OCI-M2 (cell line): ENCODE measurements at regions not wholly inside any gene's neighbourhood (a gene's known extent, or its start where the extent isn't known, plus 50 kb on each side); places are given as distances from the start of the nearest gene placed in this dataset.
"Not testable (repeated sequence)": the region's sequence is repeated elsewhere in the genome, so short reads cannot be mapped to it uniquely, and the experiment has no call there.

Experiments used
- DNase-seq: peaks from one replicate; lab custom pipeline; 2025; ENCODE audit not compliant: unreplicated experiment; lab: John Stamatoyannopoulos, UW

DNA sequence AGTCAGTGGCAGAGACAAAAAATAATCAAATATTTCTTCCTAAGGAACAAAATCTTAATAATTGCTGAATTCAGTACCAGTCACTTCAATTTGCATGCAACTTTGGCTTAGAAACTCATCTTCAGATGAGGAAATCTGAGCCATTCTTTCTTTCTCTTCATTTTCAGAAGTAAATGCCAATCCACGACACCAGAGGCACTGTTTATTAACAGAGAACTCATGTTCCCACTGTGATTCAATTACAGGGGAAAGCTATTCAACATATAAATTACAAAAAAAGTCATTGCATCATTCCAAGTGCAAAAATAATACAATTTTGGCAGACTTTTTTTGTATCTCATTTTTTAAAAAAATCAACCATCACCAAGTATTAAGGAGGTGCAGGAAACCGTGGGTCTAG, 816.1 kb upstream of the TMEM132C start:
- DNase-seq: no peak

DNA sequence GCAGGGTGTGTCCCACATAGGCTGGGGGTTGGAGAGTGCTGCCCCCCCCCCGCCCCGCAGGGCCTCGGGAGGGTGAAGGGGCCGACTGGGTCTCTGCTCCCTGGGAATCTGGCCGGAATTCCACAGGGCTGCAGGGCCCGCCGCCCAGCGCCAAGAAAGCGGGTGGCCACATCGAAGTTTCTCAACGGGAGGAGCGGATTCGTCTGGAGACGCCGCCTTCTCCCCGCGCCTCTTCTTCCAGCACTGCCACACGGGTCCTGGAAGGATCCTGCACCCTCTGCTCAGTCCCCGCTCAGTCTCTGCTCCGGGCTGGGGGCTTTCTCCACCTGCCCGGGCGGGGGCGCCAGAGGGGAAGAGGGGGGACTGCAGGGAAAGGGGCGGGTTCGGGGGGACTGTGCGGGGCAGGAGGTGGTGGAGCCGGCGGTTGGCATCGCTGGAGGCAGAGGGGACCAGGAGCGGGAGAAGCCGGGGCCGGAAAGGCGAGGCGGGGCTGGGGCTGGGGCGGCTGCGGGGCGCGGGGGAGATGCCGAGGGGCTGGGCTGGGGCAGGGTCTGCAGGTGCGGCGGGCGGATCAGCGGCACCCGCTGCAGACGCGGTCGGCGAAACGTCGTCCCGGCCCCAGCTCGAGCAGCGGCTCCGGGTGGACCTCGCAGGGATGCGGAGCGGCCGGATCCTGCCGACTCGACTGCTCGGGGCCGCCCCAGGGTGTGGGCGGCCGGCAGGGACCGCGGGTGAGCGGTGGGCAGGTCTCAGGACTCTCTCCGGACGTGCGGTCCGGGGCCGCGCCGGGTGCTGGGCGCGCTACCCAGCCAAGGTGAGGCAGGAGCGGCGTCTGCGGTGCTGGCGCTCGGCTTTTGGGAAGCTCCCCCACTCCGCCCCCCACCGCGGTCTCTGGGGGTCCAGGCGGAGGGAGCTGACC, 811.4 kb upstream of the TMEM132C start:
- no peak for DNase-seq

DNA sequence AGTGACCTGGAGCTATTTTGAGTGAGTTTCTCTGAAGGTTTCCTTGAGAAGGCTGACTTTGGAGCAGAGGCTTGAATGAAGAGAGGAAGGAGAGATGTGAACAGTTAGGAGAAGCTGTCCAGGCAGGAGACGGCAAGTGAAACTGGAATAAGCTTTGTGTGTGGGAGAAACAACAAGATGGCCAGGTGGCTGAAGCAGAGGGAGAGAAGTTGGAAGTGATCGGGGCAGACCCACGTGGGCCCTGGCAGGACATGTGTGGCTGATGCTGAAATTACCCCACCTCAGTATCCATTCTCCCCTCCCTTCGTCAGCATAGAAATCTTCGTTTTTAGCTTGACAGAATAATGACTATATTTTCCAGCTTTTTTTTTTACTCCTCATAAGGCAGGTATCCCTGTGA, 809.2 kb upstream of the TMEM132C start:
- no peak for DNase-seq

DNA sequence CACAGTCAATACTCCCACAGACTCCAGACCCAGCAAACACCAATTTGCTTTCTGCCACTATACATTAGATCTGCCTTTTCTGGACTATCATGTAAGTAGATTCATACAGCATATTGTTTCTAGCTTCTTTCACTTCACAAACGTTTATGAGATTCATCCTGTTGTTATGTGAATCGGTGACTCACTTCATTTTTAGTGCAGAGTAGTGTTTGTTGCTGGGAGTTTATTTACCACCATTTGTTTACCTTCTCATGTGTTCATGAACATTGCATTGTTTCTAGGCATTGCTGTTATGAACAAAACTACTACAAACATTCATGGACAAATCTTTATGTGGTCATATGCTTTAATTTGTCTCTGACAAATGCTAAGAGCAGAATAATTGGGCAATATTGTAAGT, 807.8 kb upstream of the TMEM132C start:
- DNase-seq: no peak

DNA sequence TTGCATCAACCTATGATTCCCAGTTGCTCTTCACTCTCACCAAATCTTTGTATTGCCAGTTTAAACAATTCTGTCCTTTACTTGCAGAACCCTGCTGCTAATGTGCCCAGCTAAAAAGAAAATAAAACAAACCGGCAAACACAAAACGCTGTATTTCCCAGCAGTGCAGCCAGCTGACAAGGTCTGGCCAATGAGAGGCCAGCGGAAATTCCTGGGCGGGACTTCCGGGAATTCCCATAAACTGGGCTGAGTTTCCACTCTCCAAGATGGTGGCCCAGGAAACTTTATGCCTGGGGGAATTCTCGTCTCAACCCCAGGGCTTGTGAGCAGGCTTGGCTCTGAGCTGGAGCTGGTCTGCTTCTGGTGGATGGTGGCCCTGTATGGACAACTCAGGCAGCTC, 807.3 kb upstream of the TMEM132C start:
- no peak for DNase-seq

DNA sequence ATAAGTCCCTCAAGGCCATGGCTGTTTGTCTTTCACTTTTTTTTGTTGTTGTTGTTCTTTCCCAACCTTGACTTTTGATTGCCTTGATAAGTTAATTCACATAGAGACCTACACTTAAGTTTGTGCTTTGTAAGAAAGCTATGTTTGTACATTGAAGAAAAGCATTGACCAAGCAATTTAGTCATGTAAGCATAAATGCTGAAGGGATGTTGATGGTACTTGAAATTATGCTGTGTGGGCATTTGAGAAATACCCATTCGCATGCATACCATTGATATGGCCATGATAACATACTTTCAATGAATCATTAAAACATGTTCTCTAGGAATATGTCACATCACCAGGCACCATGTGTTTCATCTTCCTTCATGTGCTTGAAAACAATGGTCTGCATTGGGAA, 803.7 kb upstream of the TMEM132C start:
- no peak for DNase-seq

DNA sequence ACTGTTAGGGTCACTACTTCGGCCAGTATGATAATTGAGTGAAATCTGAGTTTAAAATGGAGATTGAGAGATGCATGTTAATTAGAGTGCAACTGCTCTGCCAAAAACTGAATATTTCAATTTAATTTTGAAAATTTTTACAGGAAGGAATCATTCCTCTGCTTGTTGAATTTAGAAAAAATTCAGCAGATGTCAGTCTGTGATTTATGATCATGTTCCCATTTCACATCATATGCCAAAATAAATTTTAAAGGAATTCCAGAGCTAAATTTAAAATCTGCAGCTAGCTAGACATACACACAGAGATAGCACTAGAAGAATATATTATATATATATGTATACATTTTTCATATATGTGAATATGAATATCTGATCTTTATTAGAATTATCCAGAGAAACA, 797.6 kb upstream of the TMEM132C start:
- DNase-seq: no peak

DNA sequence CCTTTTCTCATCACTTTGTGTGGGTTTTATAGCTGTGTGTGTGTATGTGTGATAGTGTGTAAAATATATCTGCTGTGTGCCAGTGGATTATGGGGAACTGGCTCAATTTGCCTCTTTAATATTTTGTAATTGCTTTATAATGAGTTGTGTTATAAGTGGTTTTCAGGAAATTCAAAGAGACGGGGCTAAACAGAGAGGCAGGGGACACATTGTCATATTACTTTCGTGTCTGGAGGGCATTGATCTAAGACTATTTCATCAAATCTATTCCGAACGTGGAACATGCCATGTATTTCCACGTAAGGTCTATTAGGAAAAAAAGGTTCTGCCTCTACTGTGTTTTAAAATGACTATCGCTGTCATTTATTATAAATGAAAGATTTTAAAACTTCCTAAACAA, 793.2 kb upstream of the TMEM132C start:
- DNase-seq: no peak

DNA sequence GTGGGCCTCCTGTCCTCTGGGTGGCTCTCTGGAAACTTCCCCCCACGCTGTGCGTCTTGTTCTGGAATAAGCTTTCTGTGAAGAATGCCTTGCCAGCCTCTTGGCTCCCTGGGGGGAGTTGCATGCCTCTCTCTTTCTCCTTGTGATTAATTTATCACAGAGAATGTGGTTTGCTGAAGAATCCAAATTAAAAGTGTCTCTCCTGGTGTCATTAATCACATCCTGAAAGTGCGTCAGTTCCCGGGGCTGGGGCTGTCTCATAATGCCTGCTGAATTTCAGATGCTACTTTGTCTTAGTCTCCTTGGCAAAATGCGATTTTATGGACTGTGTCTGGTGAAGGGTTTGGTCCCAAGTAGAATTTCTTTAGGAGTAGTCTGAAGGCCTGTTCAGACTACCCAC, 787.7 kb upstream of the TMEM132C start:
- no peak for DNase-seq

DNA sequence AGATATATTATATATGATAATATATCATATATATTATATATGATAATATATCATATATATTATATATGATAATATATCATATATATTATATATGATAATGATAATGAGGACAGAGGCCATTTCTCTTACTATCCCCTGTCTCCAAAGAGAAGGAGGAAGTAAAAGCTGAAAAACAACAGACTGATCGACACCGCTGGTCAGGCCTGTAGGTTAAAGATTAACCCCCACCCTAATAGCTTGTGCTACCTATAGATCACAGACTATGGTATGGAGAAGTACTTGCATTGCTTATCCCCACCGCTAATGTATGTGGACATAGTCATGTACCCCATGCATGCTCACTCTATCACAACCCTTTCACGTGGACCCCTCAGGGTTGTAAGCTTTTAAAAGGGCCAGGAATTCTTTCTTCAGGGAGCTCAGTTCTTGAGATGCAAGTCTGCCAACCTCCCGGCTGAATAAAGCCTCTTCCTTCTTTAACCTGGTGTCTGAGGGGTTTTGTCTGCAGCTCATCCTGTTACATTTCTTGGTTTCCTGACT, 786.1 kb upstream of the TMEM132C start:
- no peak for DNase-seq

DNA sequence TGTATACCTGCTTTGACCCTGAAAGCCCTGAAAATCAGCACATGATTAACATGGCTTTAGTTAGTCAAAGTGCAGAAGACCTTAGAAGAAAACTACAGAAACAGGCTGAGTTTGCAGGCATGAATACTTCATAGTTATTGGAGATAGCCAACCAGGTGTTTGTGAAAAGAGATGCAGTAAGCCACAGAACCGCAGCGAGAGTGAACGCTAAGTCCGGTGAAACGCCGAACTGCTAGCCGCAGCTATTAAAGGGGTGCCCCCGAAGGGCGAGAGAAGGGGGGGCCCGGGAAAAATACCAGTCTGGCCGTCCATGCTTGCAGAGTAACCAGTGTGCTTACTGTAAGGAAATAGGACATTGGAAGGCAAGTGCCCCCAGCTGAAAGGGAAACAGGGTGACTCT, 784.0 kb upstream of the TMEM132C start:
- no peak for DNase-seq

DNA sequence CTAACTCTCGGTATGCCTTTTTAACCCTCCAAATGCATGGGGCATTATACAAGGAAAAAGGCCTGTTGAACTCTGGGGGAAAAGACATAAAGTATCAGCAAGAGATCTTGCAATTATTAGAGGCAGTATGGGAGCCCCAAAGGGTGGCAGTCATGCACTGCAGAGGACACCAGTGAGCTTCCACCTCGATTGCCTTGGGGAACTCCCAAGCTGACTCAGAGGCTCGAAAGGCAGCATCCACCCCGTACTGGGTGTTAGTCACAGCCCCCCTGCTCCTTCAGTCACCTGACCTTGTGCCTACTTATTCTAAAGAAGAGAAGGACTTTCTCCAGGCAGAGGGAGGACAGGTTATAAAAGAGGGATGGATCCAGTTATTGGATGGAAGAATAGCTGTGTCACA, 781.4 kb upstream of the TMEM132C start:
- DNase-seq: no peak

DNA sequence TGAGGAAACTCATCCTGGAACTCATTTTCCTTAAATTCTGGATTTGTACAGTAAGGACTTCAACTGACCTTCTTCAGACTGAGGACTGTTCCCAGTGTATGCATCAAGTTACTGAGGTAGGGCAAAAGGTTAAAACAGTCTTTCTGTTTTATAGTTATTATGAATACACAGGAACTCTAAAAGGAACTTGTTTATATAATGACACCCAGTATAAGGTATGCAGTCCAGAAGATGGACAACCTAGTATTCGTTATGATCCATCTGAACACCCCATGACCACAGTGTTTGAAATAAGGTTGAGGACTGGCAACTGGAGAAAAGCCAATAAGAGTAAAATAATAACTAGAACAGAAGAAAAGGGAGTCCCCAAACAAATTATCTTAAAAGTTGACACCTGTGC, 779.9 kb upstream of the TMEM132C start:
- DNase-seq: no peak

DNA sequence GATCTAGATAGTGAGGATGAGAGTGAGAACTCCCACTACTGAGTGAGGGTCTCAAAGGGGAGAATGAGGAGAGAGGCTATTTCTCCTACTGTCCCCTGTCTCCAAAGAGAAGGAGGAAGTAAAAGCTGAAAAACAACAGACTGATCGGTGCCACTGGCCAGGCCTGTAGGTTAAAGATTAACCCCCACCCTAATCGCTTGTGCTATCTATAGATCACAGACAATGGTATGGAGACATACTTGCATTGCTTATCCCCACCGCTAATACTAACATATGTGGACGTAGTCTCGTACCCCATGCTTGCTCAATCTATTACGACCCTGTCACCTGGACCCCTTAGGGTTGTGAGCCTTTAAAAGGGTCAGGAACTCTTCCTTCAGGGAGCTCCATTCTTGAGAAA, 777.9 kb upstream of the TMEM132C start:
- no peak for DNase-seq

DNA sequence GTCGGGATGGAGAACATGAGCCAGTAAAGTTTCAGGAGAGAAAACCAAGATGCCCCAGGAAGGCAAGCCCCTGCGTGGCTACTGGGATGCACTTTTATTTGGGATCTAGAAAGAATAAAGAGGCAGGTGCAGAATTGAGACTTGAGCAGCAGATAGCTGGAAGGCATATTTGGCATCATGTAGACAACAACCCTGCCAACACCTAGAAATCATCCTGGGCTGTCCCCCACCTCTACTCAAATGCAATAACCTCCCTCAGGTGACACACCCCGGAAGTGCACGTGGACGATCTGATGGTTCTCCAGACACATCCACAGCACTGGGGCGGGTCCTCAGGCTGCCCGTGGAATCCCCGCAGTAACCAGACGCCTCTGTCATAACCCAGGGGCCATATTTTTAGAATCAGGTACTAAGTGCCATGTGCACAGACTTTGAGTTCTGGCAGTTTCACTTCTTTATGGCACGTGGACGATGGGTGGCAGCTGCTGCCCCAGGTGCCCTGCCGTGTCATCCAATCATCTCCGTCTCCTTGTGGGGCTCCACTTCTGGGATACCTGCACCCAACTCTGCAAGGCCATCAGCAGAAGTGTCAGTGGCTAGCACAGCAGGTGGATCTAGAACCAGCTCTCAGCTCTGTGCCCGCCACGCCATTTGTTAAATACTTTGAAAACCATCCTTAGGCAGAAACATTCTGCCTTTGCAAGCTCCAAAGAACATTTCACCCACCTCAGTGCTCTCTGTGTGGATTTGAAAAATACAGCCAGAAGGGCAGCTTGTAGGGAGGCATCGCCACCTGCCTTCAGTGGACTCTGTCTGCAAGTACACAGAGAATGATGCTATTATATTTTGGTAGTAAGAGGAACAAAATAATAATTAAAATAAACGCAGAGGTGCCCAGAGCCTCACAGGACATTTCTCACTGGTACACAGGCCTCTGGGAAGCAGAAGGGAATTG, 771.7 kb upstream of the TMEM132C start:
- no peak for DNase-seq

DNA sequence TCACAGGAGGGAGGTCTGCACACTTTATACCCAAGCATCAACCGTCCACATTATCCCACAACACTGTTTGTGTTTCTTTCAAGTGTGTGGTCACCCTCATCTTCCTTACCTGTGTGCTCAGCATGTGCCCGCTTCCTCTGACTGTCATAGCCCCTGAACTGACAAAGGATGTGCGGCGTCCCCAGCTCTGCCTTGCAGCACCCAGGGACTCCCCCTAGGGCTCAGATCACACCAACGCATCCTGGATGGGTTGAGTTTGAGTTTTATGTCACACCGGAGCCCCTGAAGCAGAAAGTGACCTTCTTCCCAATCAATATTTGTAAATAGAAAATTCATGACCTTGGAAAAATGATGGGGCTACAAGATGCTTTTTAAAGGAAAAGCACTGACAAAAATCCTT, 770.7 kb upstream of the TMEM132C start:
- DNase-seq: no peak

DNA sequence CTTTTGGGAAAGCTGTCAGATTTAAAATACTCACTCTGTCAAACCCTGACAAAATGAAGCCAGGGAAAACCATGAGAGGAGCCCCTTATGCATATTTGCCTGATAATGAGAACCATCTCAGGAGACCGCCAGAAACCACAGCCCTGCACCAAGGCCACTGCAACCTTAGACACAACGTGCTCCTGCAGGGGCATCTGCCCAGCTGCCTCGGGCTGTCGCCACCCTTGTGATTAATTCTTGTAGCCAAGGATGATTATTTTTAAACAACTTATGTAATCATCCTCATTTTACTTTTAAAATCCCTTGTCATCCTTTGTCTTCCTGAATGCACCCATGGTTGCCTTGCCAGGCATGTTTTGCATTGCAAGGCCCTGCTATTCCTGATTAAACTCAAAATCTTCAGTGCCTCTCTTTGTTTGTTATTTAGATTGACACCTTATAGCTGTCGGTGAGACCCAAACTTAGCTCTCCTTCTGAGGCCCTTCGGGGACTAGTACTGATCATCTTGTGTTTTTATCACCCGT, 766.4 kb upstream of the TMEM132C start:
- no peak for DNase-seq

DNA sequence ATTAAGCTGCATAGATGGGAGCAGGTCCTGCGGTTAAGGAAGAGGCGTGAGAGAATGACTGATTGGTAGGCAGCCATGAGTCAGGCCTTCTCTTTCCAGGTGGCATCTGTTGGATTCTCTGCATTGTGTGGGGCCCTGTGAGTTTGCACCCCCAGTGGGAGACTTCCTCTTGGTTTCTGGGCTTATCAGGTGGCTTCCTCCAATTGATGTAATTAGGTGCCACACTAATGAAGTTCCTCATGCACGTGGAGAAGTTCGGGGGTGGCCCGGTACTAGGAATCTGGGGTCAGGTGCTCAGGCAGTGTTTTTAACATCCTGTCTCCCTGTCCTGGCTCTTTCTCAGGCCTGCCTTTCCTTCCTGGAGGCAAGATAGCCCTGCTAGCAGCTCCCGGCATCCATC, 765.1 kb upstream of the TMEM132C start:
- DNase-seq: no peak

DNA sequence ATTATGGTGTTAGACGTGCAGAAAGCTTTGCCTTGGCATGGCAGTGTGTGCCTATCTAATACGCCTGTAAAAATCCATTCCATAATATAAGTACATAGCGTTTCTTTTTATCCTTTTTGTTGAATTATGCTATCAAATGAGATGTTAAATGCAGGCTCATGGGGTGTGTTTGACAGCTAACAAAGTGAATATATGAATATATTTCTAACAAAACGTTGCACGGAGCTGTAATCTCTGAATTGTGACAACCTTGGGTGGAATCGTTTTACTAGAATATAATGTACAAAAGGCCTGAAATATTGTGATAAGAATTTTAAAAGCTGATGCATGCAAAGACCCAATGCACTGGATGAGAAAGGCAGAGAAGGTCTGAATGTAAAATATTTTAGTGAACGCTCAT, 763.7 kb upstream of the TMEM132C start:
- DNase-seq: no peak

DNA sequence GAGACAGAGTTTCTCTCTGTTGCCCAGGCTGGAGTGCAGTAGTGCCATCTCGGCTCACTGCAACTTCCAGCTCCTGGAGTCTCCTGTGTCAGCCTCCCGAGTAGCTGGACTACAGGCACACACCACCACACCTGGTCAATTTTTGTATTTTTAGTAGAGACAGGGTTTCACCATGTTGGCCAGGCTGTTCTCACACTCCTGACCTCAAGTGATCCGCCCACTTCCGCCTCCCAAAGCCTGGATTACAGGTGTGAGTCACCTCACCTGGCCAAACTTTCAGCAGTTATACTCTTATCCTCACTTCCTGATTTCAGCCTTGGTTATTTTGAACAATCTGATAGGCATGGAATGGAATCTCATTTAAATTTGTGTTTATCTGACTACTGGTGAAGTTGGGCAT, 763.0 kb upstream of the TMEM132C start:
- not testable (repeated sequence) for DNase-seq

DNA sequence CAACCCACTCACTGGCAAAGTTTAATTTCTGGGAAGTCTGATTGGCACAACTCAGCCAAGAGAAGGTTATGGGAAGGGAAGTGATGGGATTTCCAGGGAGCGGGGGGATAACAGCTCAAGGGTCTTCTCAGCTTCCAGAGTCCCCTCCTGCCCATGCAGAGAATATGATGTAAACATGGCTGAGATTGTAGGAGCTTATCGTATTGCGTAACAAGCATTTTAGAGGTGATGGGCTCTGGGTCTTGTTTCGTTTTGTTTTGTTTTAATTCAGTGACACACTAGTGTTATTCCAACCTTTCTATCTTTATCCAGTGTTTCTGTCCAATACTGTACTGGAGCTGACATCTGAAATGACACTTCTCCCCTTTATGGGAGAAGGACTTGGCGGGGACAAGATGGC, 762.1 kb upstream of the TMEM132C start:
- DNase-seq: no peak

DNA sequence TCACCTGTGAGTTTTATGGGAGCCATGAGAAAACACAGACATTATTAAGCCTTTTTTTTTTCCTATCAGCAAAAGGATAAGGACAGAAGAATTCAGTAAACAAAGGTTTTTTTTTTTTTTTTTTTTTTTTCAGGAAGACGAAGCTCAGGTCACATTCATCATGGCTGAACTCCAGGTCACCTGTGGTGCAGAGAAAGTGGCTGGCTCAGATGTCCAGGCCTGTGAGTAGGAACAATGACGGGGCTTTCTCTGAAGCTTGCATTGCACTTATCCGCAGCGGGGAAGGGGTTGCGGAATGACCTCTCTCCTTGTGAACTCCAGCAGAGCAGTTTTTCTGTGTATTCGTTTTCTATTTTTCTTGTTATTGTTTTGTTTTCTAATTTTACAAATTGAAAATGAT, 759.6 kb upstream of the TMEM132C start:
- DNase-seq: no peak
